HEK293T (cell line): ENCODE measurements at regions not wholly inside any gene's neighbourhood (a gene's known extent, or its start where the extent isn't known, plus 50 kb on each side); places are given as distances from the start of the nearest gene placed in this dataset.

ENCODE experiments used
- CTCF ChIA-PET: fragments of 350-600 bp; formaldehyde crosslinking; extraction: SDS; loops from one replicate; lab custom pipeline; 2021; ENCODE audit warnings: antibody characterized with exemption, inconsistent platforms; lab: Yijun Ruan, JAX
- POLR2A ChIA-PET: fragments of 350-600 bp; formaldehyde crosslinking; extraction: SDS; loops from one replicate; lab custom pipeline; 2020; ENCODE audit warnings: antibody characterized with exemption, inconsistent platforms; lab: Yijun Ruan, JAX
- DNase-seq: peaks from one replicate; pipeline ENCODE4 v3.0.0; 2012; ENCODE audit warnings: mixed read lengths; ENCODE audit errors: extremely low spot score
- ARNT ChIP-seq: fragments of 450-650 bp; IDR thresholded peaks from 2 replicates; pipeline ENCODE4 v1.6.1; 2017; ENCODE audit warnings: mild to moderate bottlenecking
- BHLHE40 ChIP-seq: fragments of 450-650 bp; IDR thresholded peaks from 2 replicates; pipeline ENCODE4 v1.6.1; 2016; ENCODE audit warnings: mild to moderate bottlenecking, moderate library complexity, borderline replicate concordance
- CTBP1 ChIP-seq: fragments of 450-650 bp; IDR thresholded peaks from 2 replicates; pipeline ENCODE4 v1.6.1; 2016; ENCODE audit warnings: borderline replicate concordance
- ELF4 ChIP-seq: fragments of 450-650 bp; IDR thresholded peaks from 2 replicates; pipeline ENCODE4 v1.6.1; 2017; ENCODE audit warnings: antibody characterized with exemption
- FOXA1 ChIP-seq: fragments of 450-650 bp; IDR thresholded peaks from 2 replicates; pipeline ENCODE4 v1.6.1; 2016; ENCODE audit warnings: mild to moderate bottlenecking
- FOXK2 ChIP-seq: fragments of 450-650 bp; IDR thresholded peaks from 2 replicates; pipeline ENCODE4 v1.6.1; 2016; ENCODE audit warnings: mild to moderate bottlenecking
- FOXM1 ChIP-seq: fragments of 450-650 bp; IDR thresholded peaks from 2 replicates; pipeline ENCODE4 v1.6.1; 2017; ENCODE audit warnings: mild to moderate bottlenecking, borderline replicate concordance
- HDGF ChIP-seq: fragments of 450-650 bp; IDR thresholded peaks from 2 replicates; pipeline ENCODE4 v1.6.1; 2017; ENCODE audit warnings: antibody characterized with exemption, borderline replicate concordance
- L3MBTL2 ChIP-seq: fragments of 450-650 bp; conservative IDR thresholded peaks from 2 replicates; pipeline ENCODE4 v1.6.1; 2016; ENCODE audit warnings: mild to moderate bottlenecking
- LEF1 ChIP-seq: fragments of 450-650 bp; IDR thresholded peaks from 2 replicates; pipeline ENCODE4 v1.6.1; 2017; ENCODE audit warnings: mild to moderate bottlenecking, borderline replicate concordance
- NFRKB ChIP-seq: fragments of 450-650 bp; IDR thresholded peaks from 2 replicates; pipeline ENCODE4 v1.6.1; 2016; ENCODE audit warnings: mild to moderate bottlenecking, moderate library complexity
- PKNOX1 ChIP-seq: fragments of 450-650 bp; IDR thresholded peaks from 2 replicates; pipeline ENCODE4 v1.6.1; 2016
- SP1 ChIP-seq: fragments of 450-650 bp; IDR thresholded peaks from 2 replicates; pipeline ENCODE4 v1.6.1; 2017
- SUZ12 ChIP-seq: fragments of 450-650 bp; IDR thresholded peaks from 2 replicates; pipeline ENCODE4 v1.6.1; 2016; ENCODE audit warnings: mild to moderate bottlenecking
- TARDBP ChIP-seq: fragments of 450-650 bp; IDR thresholded peaks from 2 replicates; pipeline ENCODE4 v1.6.1; 2016
- ZNF384 ChIP-seq: fragments of 450-650 bp; IDR thresholded peaks from 2 replicates; pipeline ENCODE4 v1.6.1; 2016

DNA sequence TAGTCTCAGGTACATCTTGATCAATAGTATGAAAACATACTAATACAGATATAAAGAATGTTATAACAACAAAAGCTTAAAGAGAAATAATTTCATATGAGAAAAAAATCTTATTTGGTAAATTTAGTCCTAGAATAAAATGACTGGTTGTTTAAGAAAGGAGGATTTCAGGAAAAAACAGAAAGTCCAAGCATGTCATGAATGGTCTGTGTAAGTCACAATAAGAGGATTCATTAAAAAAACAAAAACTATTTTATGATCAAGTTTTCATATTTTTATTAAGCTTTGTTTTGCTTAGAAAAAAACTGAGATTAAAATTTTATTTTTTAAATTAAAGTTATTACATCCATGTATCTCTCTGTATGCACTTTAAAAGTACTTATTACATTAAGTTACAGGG is 353.9 kb upstream of the SPHKAP start:
- TF ChIP-seq L3MBTL2 (no peak), TARDBP (no peak), FOXA1 (no peak), FOXK2 (no peak), PKNOX1 (no peak), CTBP1 (no peak), BHLHE40 (no peak)
- CTCF ChIA-PET, result no interaction called here
- DNase-seq, result no peak
- POLR2A ChIA-PET, result no interaction called here

DNA sequence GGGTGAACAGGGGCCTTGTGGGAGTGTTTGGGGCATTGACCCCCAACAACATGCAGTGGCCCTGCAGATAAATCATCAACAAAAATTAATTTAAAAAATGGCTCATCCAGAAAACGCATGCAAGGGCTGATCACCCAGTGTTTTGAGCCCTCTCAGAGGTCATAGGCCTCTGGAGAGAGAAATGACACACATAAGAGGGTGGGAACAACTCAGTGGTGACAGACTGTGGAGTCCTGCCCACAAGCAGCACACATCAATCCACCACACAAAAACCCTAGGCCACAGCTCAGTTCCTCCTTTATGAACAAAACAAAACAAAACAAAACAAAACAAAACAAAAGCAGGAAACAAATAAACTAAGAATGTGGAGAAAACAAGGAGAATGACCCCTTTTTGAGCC is 351.7 kb upstream of the SPHKAP start:
- POLR2A ChIA-PET, result no interaction called here
- TF ChIP-seq FOXK2 (no peak), PKNOX1 (no peak), ZNF384 (no peak)
- CTCF ChIA-PET, result no interaction called here
- DNase-seq, result no peak

- POLR2A ChIA-PET, result no interaction called here
- TF ChIP-seq ZNF384, result no peak
- TF ChIP-seq FOXA1, result no peak
- TF ChIP-seq SUZ12, result no peak
- TF ChIP-seq FOXM1, result no peak
- TF ChIP-seq SP1, result no peak
- no peak for TF ChIP-seq TARDBP
- no peak for TF ChIP-seq BHLHE40
- TF ChIP-seq LEF1, result no peak
- no peak for TF ChIP-seq PKNOX1
- TF ChIP-seq NFRKB, result no peak
- no peak for TF ChIP-seq HDGF
- no peak for TF ChIP-seq ELF4
- TF ChIP-seq FOXK2, result no peak
- TF ChIP-seq ARNT, result no peak
- TF ChIP-seq CTBP1, result no peak
- TF ChIP-seq L3MBTL2, result no peak
- CTCF ChIA-PET, result no interaction called here
- no peak for DNase-seq
These were observed 350.7 kb upstream of the SPHKAP start for GRCh38 chr2:228532233-228532632.

- no peak for TF ChIP-seq BHLHE40
- TF ChIP-seq ARNT, result no peak
- TF ChIP-seq HDGF, result no peak
- TF ChIP-seq FOXA1, result no peak
- TF ChIP-seq LEF1, result no peak
- TF ChIP-seq ELF4, result no peak
- no peak for TF ChIP-seq L3MBTL2
- no peak for TF ChIP-seq PKNOX1
- TF ChIP-seq ZNF384, result no peak
- no peak for TF ChIP-seq TARDBP
- ChIA-PET CTCF (no interaction called here), POLR2A (no interaction called here)
- no peak for DNase-seq
These were observed 345.9 kb upstream of the SPHKAP start for GRCh38 chr2:228527197-228527881.

GRCh38 chr2:228526687-228527086 is 345.2 kb upstream of the SPHKAP start:
- no peak for DNase-seq
- TF ChIP-seq TARDBP, result no peak
- TF ChIP-seq PKNOX1, result no peak
- TF ChIP-seq ELF4, result no peak
- no peak for TF ChIP-seq SUZ12
- no peak for TF ChIP-seq LEF1
- no peak for TF ChIP-seq FOXA1
- TF ChIP-seq FOXK2, result no peak
- no peak for TF ChIP-seq FOXM1
- no peak for TF ChIP-seq L3MBTL2
- no peak for TF ChIP-seq BHLHE40
- TF ChIP-seq CTBP1, result no peak
- no peak for TF ChIP-seq NFRKB
- ChIA-PET POLR2A (no interaction called here), CTCF (no interaction called here)

DNA sequence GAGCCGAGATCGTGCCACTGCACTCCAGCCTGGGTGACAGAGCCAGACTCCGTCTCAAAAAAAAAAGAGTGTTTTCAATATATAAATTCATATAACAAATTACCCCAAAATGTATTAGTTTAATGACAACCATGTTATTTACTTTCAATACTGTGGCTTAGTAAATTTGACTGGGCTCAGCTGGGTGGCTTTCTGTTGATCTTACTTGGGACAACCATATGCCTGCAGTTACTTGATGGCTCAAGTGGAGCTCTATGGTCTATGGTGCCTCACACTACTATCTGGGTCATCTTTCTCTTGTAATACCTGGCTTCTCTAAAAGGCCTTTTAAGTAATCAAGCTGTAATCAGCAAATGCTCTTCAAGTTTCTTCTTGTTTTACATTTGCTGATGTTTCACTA is 341.5 kb upstream of the SPHKAP start:
- no peak for DNase-seq
- CTCF ChIA-PET, result no interaction called here
- POLR2A ChIA-PET, result no interaction called here
- TF ChIP-seq SP1 (no peak), NFRKB (no peak), ELF4 (no peak), L3MBTL2 (no peak), LEF1 (no peak), ARNT (no peak), CTBP1 (no peak), FOXA1 (no peak), BHLHE40 (no peak), HDGF (no peak), TARDBP (no peak), PKNOX1 (no peak), ZNF384 (no peak), SUZ12 (no peak), FOXM1 (no peak), FOXK2 (no peak)
